Esophagus squamous epithelium (tissue), 4 donors: ENCODE measurements at regions not wholly inside any gene's neighbourhood (a gene's known extent, or its start where the extent isn't known, plus 50 kb on each side); places are given as distances from the start of the nearest gene placed in this dataset.
"Not testable (repeated sequence)": the region's sequence is repeated elsewhere in the genome, so short reads cannot be mapped to it uniquely, and the experiment has no call there.

Source experiments
- POLR2A ChIP-seq, 4 donors: fragments of 450-650 bp; IDR thresholded peaks; one replicate each; pipeline ENCODE4 v1.6.1; 2017; ENCODE audit warnings: antibody characterized with exemption in 4 of 4, mild to moderate bottlenecking in 4 of 4, moderate library complexity in 3 of 4
- TF ChIP-seq, protein P1 (sequence below), 6 experiments: fragments of 450-650 bp in 4 of 6; fragments of 200-600 bp in 2 of 6; sonication (generic) in 2 of 6; IDR thresholded peaks; one replicate each; pipeline ENCODE4 v1.5.1; 2016 to 2019; ENCODE audit warnings: antibody characterized with exemption in 6 of 6, mild to moderate bottlenecking in 4 of 6, moderate library complexity in 4 of 6

DNA sequence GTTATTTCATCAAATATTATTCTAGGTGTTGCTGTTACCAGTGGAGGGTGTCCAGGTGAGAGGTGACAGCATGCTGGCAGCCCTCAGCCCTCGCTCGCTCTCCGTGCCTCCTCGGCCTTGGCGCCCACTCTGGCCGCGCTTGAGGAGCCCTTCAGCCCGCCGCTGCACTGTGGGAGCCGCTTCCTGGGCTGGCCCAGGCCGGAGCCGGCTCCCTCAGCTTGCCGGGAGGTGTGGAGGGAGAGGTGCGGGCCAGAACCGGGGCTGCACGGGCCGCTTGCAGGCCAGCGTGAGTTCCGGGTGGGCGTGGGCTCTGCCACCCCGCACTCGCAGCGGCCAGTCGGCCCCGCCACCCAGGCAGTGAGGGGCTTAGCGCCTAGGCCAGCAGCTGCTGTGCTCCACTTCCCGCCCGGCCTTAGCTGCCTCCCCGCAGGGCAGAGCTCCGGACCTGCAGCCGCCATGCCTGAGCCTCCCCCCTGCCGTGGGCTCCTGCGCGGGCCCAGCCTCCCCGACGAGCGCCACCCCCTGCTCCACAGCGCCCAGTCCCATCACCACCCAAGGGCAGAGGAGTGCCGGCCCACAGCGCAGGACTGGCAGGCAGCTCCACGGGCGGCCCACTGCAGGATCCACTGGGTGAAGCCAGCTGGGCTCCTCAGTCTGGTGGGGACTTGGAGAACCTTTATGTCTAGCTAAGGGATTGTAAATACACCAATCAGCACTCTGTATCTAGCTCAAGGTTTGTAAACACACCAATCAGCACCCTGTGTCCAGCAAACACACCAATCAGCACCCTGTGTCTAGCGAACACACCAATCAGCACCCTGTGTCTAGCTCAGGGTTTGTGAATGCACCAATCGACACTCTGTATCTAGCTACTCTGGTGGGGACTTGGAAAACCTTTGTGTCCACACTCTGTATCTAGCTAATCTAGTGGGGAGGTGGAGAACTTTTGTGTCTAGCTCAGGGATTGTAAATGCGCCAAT, 413.3 kb downstream of the HACE1 start:
- TF ChIP-seq, protein P1, sequence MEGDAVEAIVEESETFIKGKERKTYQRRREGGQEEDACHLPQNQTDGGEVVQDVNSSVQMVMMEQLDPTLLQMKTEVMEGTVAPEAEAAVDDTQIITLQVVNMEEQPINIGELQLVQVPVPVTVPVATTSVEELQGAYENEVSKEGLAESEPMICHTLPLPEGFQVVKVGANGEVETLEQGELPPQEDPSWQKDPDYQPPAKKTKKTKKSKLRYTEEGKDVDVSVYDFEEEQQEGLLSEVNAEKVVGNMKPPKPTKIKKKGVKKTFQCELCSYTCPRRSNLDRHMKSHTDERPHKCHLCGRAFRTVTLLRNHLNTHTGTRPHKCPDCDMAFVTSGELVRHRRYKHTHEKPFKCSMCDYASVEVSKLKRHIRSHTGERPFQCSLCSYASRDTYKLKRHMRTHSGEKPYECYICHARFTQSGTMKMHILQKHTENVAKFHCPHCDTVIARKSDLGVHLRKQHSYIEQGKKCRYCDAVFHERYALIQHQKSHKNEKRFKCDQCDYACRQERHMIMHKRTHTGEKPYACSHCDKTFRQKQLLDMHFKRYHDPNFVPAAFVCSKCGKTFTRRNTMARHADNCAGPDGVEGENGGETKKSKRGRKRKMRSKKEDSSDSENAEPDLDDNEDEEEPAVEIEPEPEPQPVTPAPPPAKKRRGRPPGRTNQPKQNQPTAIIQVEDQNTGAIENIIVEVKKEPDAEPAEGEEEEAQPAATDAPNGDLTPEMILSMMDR (IDR thresholded peaks at IDR 0.05) = not testable (repeated sequence)
- not testable (repeated sequence) for TF ChIP-seq POLR2A (IDR thresholded peaks at IDR 0.05)
